HG03025 (cell line): ENCODE measurements at regions not wholly inside any gene's neighbourhood (a gene's known extent, or its start where the extent isn't known, plus 50 kb on each side); places are given as distances from the start of the nearest gene placed in this dataset.
"Not testable (repeated sequence)": the region's sequence is repeated elsewhere in the genome, so short reads cannot be mapped to it uniquely, and the experiment has no call there.

Experiments
- ATAC-seq: cut with Tn5 transposase; IDR thresholded peaks from one replicate; pipeline ENCODE4 v1.9.1; 2021; ENCODE audit warnings: mild to moderate bottlenecking, moderate library complexity; ENCODE audit not compliant: unreplicated experiment, low FRiP score

DNA sequence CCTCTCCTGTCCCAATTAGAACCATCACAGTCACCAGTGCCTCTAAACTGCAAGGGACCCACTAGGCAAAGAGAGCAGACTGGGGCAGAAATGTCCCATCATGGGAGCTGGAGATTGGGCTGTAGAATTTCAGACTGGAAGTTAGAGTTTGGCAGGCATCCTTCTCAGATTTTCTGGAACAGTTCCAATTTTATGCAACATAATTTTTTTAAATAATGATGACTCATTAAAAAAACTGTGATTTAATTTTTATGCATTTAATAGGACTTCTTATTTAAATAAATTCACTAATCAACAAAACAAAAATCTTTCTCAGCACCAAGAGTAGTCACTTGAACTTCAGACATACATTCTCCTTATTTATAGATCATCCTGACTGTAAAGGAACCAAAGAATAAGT, 84.6 kb upstream of the SLC7A14 start:
- no peak for ATAC-seq

DNA sequence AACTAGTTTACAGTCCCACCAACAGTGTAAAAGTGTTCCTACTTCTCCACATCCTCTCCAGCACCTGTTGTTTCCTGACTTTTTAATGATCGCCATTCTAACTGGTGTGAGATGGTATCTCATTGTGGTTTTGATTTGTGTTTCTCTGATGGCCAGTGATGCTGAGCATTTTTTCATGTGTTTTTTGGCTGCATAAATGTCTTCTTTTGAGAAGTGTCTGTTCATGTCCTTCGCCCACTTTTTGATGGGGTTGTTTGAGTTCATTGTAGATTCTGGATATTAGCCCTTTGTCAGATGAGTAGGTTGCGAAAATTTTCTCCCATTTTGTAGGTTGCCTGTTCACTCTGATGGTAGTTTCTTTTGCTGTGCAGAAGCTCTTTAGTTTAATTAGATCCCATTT, 77.1 kb upstream of the SLC7A14 start:
- not testable (repeated sequence) for ATAC-seq

DNA sequence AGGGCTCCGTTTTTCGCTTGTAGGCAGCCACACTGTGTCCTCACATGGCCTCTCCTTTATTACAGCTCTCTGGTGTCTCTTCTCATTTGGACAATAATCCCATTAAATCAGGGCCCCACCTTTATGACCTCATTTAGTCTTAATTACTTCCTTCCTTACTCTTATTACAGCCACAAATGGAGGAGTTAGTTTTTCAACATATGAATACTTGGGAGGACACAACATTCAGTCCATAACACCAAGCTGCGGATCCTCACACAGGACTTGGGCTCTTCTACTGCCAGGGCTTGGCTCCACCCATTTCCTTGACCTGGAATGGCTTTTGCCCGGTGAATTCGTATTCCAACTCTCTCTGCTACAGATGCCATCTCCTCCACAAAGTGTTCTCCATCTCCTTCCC, 74.3 kb upstream of the SLC7A14 start:
- no peak for ATAC-seq

DNA sequence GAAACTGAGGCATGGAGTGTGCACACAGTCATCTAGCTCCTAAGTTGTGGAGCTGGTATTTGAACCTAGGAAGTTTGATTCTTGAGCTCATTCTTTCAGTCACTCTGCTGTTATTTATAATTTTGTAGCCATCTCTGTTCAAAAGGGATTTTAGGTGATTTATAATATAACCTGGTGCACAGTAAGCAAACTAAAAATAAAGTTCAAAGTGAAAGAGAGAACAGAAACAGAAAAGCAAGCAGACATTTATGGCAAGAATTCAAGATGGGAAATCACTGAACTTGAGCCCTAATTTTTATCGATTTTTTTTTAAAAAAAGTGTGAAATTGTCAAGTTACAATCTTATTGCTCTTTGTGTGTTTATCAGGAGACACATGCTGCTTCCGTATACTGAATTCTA, 71.4 kb upstream of the SLC7A14 start:
- no peak for ATAC-seq

DNA sequence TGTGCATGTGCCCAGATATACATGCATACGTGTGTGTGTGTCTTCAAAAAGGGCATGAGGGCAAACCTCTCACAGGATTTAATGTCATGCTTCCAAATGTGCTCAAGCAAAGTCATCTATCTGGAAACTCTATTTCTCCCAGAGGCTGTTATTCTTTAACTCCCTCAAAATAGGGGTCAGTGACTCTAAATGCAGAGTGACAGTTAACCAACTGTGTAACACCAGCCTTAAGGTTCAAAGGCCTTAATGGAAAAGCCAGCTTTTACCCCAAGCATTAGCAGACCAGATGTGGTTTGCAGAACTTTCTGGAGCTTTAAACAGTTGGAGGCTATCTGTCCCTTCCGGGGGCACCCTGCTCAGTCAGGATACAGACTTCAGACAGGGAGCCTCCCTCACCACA, 70.4 kb upstream of the SLC7A14 start:
- ATAC-seq = no peak

DNA sequence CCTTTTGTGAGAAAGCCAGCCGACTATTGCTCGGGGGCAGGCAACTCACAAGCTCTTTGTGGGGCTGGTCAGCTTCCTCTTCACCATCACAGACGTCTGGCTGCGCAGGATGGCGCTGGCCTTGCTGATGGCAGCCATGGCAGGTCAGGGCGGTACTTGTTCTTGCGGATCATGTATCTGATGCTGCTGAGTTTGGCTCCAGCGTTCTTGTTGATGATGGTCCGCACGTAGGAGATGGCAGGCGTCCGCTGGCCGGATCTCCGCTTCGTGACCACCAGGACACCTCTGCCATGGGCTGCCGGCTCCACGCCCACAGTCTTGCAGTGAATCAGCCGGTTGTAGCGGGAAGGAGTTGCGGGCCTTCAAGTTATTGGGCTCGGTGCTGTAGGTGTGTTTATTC, 67.9 kb upstream of the SLC7A14 start:
- ATAC-seq = no peak

DNA sequence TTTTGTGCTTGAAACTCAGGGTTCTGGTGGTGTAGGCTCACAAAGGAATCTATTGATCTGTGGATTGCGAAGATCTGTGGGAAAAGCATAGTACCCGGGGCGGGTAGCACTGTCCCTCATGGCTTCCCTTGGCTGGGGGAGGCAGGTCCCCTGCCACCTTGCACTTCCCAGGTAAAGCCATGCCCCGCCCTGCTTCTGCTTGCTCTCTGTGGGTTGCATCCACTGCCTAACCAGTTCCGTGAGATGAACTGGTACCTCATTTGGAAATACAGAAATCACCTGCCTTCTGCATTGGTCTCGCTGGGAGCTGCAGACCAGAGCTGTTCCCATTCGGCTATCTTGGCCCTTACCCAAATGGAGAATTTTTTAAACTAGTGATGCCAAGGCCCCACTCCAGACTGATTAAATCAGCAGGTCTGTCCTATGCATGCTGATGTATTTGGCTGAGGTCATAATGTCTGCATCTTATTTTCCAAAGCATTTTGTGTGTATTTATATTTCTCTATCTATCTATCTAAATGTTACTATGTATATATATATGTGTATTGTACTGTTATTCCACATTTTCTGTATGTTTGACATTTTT, 65.5 kb upstream of the SLC7A14 start:
- no peak for ATAC-seq

DNA sequence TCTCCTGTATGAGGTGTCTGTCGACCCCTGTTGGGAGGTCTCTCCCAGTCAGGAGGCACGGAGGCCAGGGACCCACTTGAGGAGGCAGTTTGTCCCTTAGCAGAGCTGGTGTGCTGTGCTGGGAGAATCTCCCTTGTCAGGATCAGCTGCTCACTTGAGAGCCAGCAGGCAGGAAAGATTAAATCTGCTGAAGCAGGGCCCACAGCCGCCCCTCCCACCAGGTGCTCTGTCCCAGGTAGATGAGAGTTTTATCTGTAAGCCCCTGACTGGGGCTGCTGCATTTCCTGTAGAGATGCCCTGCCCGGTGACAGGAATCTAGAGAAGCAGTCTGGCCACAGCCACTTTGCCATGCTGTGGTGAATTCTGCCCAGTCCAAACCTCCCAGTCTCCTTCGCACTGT, 64.7 kb upstream of the SLC7A14 start:
- ATAC-seq = not testable (repeated sequence)

DNA sequence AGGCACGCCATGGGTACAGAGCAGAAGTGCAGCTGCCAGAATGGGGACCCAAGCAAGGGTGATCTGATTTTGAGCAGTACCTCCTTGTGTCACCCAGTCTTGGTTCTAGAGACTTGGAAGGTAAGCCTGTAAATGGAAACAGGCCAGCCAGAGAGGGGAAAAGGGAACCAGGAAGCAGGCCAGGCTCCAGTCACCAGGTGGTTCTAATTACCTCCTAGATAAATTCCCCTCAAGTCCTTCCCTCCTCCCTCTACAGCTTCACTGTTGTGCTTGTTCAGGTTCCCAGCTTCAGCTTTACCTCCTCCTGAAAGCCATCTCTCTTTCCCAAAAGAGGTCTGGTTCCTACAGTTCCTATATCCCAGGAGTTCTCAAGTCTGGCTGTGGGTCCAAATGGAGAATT, 58.8 kb upstream of the SLC7A14 start:
- ATAC-seq = no peak

DNA sequence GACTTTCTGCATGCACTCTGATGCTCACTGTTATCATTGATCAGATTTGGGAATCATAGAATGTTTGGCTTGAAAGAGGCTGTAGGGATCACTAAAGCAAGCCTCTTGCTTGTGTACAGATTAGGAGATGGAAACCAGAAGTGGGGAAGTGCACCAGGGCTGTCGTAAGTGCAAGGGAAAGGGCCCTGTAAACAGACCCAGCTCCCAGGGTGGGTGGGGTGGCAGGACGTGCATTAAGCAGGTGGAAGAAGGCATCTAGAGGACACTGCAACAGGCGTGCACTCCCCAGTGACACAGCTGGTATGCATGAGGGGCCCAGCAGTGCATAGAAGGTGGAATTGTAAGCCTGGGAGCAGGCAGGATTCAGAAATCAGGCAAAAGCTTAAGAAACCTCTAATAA, 58.0 kb upstream of the SLC7A14 start:
- no peak for ATAC-seq

DNA sequence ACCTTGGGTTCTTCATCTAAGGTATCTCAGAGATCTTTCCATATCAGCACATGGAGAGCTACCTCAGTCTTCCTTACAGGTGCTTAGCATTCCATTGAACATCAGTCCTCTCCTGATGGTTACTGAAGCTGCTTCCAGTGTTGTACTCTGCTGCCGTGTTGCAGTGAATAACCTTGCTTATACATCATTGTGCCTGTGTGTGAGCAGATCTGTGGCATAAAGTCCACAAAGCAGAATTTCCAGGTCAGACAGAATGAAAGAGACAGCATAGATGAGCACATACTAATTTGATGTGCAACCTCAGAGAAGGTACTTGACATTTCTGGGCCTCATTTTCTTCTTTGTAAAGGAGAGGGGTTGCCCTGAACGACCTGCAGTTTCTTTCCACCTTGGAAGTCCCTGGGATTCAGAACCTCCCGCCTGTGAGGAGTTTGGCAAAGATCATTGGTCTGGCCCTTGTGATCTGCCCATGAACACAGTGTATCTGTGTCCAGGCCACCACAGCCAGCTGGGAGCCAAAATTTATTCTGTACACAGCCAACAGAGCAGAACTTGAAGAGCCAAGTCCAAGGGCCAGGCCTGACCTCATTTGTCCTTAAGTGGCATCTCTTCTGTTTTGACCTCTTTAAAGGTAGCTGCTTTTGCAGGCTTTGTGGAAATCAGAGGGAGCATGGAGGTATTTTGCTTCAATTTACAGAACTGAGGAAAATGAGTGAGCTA, 57.2 kb upstream of the SLC7A14 start:
- no peak for ATAC-seq

DNA sequence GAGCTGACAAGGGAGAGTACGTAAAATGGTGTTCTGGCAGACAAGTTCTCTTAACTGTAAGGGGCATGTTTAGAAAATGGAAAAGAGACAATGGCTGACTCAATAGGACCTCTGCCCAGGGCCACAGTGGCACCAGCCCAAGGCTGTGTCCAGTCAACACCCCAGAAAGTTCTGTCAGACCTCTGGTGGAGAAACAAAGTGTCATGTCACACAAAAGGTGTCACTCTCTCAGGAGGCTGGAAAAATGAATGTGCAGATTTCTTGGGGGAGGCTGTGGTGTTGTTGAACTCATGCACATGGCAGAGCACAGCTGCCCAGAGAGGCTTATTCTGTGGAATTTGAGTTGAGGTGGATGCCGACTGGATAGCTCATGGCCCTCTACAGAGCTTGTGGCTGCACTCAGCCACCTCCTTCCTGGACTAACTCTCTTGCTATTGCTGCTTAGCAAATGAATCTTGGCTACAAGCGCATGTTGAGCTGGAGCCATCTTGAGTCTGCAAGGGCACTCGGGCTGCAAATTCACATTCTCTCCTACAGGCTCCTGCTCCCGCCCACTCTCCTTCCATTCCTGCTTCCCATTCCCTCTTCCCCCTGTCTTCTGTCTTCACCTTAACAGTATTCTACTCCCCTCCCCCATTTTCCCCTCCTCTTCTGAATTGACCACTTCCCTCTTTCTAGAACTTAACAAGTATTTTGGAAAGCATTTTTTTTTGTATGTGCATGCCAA, 55.8 kb upstream of the SLC7A14 start:
- no peak for ATAC-seq

DNA sequence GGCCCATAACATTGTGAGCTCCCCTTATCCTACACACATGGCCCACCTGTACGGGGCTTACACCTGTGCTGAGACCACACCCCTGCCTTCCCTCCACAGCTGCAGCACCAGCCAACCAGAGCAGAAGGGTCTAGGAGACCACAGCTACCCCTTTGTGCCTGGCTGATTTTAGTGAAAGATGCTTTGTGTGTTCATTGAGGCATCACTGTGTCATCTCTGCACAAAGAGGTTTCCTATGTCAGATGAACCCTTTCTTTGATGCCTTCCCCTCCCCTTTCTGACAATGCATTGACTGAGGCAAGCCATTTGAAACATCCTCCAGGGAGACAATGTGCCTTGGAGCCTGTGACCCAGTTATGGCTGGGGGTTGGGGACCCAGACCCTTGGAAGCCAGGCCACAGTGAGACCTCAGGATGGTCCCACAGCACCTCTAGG, 54.9 kb upstream of the SLC7A14 start:
- ATAC-seq = no peak

DNA sequence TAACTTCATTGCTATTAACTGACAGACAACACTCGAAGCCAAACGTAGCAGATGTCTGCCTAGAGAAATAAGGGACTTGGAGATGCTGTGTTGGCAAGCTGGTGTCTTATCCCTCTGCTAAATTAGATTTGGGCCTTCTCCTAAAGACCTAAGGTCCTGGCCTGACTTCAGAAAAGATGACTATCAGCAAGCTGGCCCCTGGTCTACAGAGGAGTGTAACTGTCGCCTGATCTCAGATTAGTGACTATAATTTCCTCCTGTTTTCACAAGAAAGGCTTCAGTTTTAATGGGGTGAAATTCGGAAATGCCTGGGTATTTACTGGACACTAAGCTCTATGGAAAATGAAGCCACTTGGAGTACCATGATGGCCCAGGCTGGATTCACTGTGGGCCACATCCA, 53.1 kb upstream of the SLC7A14 start:
- ATAC-seq = no peak

DNA sequence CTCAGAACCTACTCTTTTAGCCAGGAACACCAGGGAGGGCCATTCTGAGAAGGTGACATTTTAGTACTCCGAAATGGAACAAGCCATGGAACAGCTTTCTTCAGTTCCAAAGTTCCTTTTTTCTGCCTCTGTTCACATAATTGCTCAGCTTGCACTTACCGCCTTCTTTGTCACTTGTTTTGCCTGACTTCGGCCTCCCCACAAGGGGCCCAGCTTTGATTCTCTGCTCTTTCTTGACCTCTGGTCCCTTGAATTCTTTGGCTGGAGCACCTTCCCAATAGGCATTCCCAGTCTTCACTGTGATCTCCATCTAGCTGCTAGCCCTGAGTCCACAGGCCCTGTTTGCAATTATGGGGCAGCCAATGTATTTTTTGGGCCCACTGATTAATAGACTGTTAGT, 51.4 kb upstream of the SLC7A14 start:
- no peak for ATAC-seq

DNA sequence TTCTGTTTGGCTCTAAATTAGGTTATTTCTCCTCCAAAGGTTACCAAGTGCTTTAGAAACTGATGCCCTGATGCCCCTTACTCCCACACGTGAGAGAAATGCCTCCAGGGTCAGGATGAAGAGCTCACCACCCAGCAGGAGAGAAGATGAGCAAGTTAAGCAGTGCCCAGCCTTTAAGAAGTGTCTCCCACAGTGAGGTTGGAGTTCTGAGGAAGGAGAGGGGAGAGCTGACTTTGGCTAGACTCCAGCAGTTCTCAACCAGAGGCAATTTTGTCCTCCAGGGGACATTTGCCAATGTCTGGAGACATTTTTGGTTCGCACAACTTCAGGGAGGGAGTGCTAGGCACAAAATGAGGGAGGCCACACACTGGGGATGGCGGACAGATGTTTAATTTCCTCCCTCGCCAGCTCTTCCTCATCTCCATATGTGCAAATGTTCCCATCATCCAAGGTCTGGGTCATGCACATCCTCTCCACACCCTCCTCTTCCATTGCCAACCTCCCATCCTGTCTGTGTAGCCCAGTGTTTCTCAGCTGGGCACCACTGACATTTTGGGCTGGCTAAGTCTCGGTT, 50.6 kb upstream of the SLC7A14 start:
- no peak for ATAC-seq
